ENCODE measurements at regions not wholly inside any gene's neighbourhood (a gene's known extent, or its start where the extent isn't known, plus 50 kb on each side); places are given as distances from the start of the nearest gene placed in this dataset.
"Not testable (repeated sequence)": the region's sequence is repeated elsewhere in the genome, so short reads cannot be mapped to it uniquely, and the experiment has no call there.

- no peak for DNase-seq
These were observed 162.7 kb upstream of the SGCD start for GRCh38 chr5:156164306-156164705.

- no peak for DNase-seq
These were observed 157.5 kb upstream of the SGCD start for GRCh38 chr5:156169495-156169894.

- DNase-seq, result no peak
These were observed 156.5 kb upstream of the SGCD start for GRCh38 chr5:156170351-156170961.

- DNase-seq, result no peak
These were observed 152.7 kb upstream of the SGCD start for GRCh38 chr5:156174225-156174624.

GRCh38 chr5:156178117-156178516 lies 148.8 kb upstream of the SGCD start:
- DNase-seq, result no peak

GRCh38 chr5:156181656-156182055 lies 145.3 kb upstream of the SGCD start:
- DNase-seq, result no peak

- DNase-seq, result no peak
These were observed 144.6 kb upstream of the SGCD start for GRCh38 chr5:156182174-156182967.

GRCh38 chr5:156186760-156187159 lies 140.2 kb upstream of the SGCD start:
- DNase-seq, result no peak

GRCh38 chr5:156188016-156188415 lies 138.9 kb upstream of the SGCD start:
- peak; percentile 30 for DNase-seq

GRCh38 chr5:156189628-156190027 lies 137.3 kb upstream of the SGCD start:
- DNase-seq, result no peak

GRCh38 chr5:156191547-156191946 lies 135.4 kb upstream of the SGCD start:
- DNase-seq, result no peak

GRCh38 chr5:156197042-156197635 lies 129.8 kb upstream of the SGCD start:
- no peak for DNase-seq

GRCh38 chr5:156199045-156199444 lies 127.9 kb upstream of the SGCD start:
- no peak for DNase-seq

- DNase-seq, result no peak
These were observed 125.8 kb upstream of the SGCD start for GRCh38 chr5:156200938-156201787.

- DNase-seq, result no peak
These were observed 125.1 kb upstream of the SGCD start for GRCh38 chr5:156201788-156202403.

GRCh38 chr5:156208271-156208670 lies 118.7 kb upstream of the SGCD start:
- DNase-seq, result no peak

- no peak for DNase-seq
These were observed 108.4 kb upstream of the SGCD start for GRCh38 chr5:156218367-156219158.

- DNase-seq, result no peak
These were observed 107.4 kb upstream of the SGCD start for GRCh38 chr5:156219483-156220005.

GRCh38 chr5:156221816-156222215 lies 105.1 kb upstream of the SGCD start:
- no peak for DNase-seq

- no peak for DNase-seq
These were observed 103.4 kb upstream of the SGCD start for GRCh38 chr5:156223547-156223946.

- DNase-seq, result not testable (repeated sequence)
These were observed 100.5 kb upstream of the SGCD start for GRCh38 chr5:156226485-156226884.

GRCh38 chr5:156230887-156231286 lies 96.1 kb upstream of the SGCD start:
- no peak for DNase-seq
